ENCODE measurements at regions not wholly inside any gene's neighbourhood (a gene's known extent, or its start where the extent isn't known, plus 50 kb on each side); places are given as distances from the start of the nearest gene placed in this dataset.

DNA sequence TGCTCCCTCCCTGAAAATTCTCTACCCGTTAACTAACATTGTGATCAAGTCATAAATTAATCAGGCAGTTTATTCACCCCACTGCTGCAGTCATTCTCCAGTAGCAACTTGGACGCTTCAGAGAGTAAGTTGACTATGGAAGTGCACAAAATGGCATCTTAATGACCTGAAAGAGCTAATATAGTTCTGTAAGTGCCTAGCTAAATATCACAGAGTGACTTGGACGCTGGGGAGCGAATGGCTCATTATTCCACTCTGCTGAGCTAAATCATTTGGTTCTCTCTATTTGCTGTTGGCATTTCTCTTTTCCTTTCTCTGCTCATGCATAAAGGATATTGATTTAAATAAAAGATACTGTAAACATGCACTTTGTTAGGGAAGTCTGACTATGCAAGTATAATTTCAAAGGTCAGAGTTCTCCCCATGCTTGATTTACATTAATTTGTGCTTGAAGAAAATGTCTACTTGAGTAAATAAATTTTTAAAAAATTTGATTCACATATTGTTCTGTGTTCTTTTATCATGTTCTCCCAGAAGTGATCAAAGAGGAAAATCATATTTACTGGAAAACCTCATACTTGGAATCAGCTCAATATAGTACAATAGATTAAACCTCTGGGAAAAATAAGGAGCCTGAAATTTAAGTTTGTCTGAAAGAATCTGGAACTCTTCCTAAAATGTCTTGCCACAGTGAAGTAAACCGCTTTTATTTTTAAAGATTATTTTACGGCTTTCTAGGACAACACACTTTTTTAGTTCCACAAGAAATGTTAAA, 169.5 kb upstream of the HAPLN1 start:
- Histone ChIP-seq H3K9me3 (no peaks in the 10 kb centered on the region), H3K4me1 (no peaks in the 10 kb centered on the region), H3K27ac (no peak overlapping the region), H3K36me3 (no peaks in the 10 kb centered on the region), H3K27me3 (no peaks in the 10 kb centered on the region), H3K4me3 (no peak overlapping the region)
- 64% methylated on average over 6 of the region's 6 CpGs for WGBS (ENCODE audit: insufficient coverage, low coverage, low lambda C conversion rate, missing lambda C conversion rate)
- TF ChIP-seq, protein P1, sequence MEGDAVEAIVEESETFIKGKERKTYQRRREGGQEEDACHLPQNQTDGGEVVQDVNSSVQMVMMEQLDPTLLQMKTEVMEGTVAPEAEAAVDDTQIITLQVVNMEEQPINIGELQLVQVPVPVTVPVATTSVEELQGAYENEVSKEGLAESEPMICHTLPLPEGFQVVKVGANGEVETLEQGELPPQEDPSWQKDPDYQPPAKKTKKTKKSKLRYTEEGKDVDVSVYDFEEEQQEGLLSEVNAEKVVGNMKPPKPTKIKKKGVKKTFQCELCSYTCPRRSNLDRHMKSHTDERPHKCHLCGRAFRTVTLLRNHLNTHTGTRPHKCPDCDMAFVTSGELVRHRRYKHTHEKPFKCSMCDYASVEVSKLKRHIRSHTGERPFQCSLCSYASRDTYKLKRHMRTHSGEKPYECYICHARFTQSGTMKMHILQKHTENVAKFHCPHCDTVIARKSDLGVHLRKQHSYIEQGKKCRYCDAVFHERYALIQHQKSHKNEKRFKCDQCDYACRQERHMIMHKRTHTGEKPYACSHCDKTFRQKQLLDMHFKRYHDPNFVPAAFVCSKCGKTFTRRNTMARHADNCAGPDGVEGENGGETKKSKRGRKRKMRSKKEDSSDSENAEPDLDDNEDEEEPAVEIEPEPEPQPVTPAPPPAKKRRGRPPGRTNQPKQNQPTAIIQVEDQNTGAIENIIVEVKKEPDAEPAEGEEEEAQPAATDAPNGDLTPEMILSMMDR (IDR thresholded peaks at IDR 0.05): no peak
- no peak for TF ChIP-seq POLR2A (IDR thresholded peaks at IDR 0.05)
- ATAC-seq (no peak), DNase-seq (no peak)
- intact Hi-C loops (cut with DNase I): no loop called here

DNA sequence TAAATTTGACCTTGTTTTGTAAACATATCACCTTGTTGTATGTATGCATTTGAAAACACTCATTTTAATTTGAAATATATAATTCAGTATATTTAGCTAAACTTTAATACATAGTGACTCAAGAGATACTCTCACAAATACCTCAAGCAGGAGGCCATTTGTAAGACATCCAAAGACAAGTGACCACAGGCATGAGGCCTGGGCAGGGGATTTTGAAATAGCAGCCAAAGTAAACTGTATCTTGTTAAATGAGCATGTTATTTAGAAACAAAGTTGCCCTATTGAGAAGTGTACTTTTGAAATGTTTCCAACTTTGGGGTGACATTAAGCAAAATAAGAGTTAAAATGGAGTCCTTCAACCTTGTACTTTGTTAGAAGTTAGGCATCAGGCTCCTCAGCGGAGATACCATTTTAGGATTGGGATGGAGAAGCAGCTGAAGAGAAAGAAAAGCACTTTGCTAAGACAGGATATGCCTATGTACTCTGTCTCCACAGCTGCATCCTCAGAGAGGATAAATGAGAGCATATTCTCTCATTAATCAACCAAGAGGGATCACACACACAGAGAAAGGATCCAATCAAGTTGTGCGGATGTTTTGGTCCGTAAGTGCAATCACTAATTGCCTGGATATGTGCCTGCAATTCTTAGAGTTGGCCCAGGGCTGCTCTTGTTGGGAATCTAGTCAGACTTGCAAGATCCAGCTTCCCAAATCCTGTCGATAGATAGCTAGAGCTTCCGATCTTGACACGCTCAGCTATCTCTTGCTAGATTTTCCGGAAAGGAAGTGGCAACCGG, 157.5 kb upstream of the HAPLN1 start:
- TF ChIP-seq, protein P1 (IDR thresholded peaks at IDR 0.05): no peak
- no peak for TF ChIP-seq POLR2A (IDR thresholded peaks at IDR 0.05)
- Histone ChIP-seq H3K9me3 (no peaks in the 10 kb centered on the region), H3K4me1 (no peaks in the 10 kb centered on the region), H3K27me3 (no peaks in the 10 kb centered on the region), H3K36me3 (no peaks in the 10 kb centered on the region), H3K27ac (no peak overlapping the region), H3K4me3 (no peak overlapping the region)
- no peak for DNase-seq
- ATAC-seq: peak; percentile 52 to 90 (median 79)
- intact Hi-C loops (cut with DNase I): no loop called here
- 39% methylated on average over 5 of the region's 8 CpGs for WGBS (ENCODE audit: insufficient coverage, low coverage, low lambda C conversion rate, missing lambda C conversion rate)

DNA sequence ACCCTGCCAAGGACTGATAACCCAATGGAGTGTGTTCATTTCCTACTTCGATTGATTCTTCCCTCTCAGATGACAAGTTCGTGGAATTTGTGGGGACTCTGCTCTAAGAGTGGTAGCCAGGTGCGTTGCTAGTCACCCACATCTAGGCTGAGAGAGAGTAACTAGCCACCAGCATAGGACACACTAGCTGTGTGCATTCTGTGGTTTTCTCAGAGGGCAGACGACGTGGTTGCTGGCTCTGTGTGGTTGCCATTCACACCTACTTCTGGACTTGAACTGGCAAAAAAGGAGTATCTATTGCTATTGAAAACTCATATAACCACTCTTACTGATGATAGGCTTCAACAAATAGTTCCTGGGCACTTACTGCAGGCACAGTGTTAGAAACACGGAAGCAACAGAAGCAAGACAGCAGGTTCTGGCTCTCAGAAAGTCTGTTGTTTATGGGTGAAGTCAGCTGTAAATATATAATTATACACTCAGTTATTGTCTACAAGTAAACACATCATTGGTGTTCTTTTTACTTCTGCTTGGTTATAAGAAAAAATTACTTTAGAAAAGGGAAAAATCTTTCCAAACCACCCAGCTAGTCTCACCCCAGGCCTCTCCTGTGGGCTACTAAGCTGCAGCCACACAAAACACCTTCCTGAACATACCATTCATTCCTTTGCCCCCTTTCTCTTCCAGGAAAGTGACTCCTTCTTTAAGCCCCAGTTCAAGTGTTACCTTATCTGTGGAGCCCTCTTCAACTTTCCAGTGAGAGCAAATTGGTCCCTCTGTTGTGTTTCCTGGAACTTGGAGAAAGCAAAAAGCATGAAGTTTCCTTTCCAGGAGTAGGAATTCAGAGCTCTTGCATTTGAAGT, 151.1 kb upstream of the HAPLN1 start:
- H3K27ac ChIP-seq: no peak overlapping the region
- TF ChIP-seq POLR2A (IDR thresholded peaks at IDR 0.05): no peak
- TF ChIP-seq, protein P1 (IDR thresholded peaks at IDR 0.05): no peak
- 55% methylated on average over 3 of the region's 6 CpGs for WGBS (ENCODE audit: insufficient coverage, low coverage, low lambda C conversion rate, missing lambda C conversion rate)
- intact Hi-C loops (cut with DNase I): no loop called here
- H3K9me3 ChIP-seq: no peaks in the 10 kb centered on the region
- DNase-seq (no peak), ATAC-seq (no peak)
- no peak overlapping the region for H3K4me3 ChIP-seq
- no peaks in the 10 kb centered on the region for H3K4me1 ChIP-seq
- H3K27me3 ChIP-seq: no peaks in the 10 kb centered on the region
- H3K36me3 ChIP-seq: no peaks in the 10 kb centered on the region

DNA sequence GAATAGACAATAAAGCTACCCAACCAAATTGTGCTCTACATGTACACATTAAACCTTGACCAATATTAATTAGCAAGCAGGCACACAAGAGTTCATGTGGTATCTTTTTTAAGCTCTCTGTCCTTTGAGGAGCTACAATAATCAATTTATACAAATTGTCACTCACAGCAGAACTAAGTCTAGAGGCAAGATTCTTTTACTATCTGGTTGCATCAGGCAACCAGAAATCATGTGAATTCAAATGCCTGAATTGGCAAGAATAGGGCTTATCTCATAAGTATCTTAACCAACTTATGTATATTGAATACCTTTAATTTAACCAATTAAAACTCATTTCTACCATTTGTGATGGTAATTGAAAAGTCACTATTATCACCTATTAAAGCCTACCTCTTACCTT, 145.5 kb upstream of the HAPLN1 start:
- Histone ChIP-seq H3K27ac (no peak overlapping the region), H3K36me3 (no peaks in the 10 kb centered on the region), H3K4me3 (no peak overlapping the region), H3K9me3 (no peaks in the 10 kb centered on the region), H3K27me3 (no peaks in the 10 kb centered on the region), H3K4me1 (no peaks in the 10 kb centered on the region)
- DNase-seq: no peak
- TF ChIP-seq POLR2A (IDR thresholded peaks at IDR 0.05): no peak
- TF ChIP-seq, protein P1 (IDR thresholded peaks at IDR 0.05): no peak
- no peak for ATAC-seq
- intact Hi-C loops (cut with DNase I): no loop called here

Measured in right lobe of liver (tissue), 6 donors.